ENCODE measurements at regions not wholly inside any gene's neighbourhood (a gene's known extent, or its start where the extent isn't known, plus 50 kb on each side); places are given as distances from the start of the nearest gene placed in this dataset.

DNA sequence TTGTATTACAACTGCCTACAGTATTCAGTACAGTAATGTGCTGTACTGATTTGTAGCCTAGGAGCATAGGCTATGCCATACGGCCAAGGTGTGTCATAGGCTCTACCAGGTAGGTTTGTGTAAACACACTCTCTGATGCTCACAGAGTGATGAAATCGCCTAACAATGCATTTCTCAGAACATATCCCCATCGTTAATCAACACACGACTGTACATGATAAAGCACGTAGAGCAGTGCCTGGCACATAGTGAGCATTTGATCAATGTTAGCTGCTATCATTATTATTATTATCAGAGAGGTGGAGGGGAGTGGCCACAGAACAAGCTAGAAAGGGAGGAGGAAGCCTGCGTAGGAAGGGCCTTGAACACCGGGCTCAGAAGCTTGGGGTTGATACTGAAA, 81.1 kb upstream of the LHX1 start:
- TF ChIP-seq ZC3H10 (CRISPR knock-in tag; IDR thresholded peaks at IDR 0.05) (no peak), ARNTL (CRISPR knock-in tag; IDR thresholded peaks at IDR 0.05; ENCODE audit: borderline replicate concordance, low read depth) (no peak), OSR1 (CRISPR knock-in tag; IDR thresholded peaks at IDR 0.05) (no peak), SNAI2 (CRISPR knock-in tag; IDR thresholded peaks at IDR 0.05) (no peak)
- TF ChIP-seq, protein P1, sequence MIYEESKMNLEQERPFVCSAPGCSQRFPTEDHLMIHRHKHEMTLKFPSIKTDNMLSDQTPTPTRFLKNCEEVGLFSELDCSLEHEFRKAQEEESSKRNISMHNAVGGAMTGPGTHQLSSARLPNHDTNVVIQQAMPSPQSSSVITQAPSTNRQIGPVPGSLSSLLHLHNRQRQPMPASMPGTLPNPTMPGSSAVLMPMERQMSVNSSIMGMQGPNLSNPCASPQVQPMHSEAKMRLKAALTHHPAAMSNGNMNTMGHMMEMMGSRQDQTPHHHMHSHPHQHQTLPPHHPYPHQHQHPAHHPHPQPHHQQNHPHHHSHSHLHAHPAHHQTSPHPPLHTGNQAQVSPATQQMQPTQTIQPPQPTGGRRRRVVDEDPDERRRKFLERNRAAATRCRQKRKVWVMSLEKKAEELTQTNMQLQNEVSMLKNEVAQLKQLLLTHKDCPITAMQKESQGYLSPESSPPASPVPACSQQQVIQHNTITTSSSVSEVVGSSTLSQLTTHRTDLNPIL (CRISPR knock-in tag; IDR thresholded peaks at IDR 0.05; ENCODE audit: low read depth): no peak
- TF ChIP-seq, protein P2, sequence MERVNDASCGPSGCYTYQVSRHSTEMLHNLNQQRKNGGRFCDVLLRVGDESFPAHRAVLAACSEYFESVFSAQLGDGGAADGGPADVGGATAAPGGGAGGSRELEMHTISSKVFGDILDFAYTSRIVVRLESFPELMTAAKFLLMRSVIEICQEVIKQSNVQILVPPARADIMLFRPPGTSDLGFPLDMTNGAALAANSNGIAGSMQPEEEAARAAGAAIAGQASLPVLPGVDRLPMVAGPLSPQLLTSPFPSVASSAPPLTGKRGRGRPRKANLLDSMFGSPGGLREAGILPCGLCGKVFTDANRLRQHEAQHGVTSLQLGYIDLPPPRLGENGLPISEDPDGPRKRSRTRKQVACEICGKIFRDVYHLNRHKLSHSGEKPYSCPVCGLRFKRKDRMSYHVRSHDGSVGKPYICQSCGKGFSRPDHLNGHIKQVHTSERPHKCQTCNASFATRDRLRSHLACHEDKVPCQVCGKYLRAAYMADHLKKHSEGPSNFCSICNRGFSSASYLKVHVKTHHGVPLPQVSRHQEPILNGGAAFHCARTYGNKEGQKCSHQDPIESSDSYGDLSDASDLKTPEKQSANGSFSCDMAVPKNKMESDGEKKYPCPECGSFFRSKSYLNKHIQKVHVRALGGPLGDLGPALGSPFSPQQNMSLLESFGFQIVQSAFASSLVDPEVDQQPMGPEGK (CRISPR knock-in tag; IDR thresholded peaks at IDR 0.05; ENCODE audit: borderline replicate concordance): no peak
